ENCODE measurements at regions not wholly inside any gene's neighbourhood (a gene's known extent, or its start where the extent isn't known, plus 50 kb on each side); places are given as distances from the start of the nearest gene placed in this dataset.
"Not testable (repeated sequence)": the region's sequence is repeated elsewhere in the genome, so short reads cannot be mapped to it uniquely, and the experiment has no call there.

GRCh38 chr22:49014227-49015201, 813.2 kb downstream of the BRD1 start:
- no peak for DNase-seq

- no peak for DNase-seq
These were observed 814.0 kb downstream of the BRD1 start for GRCh38 chr22:49013707-49014106.

- DNase-seq = no peak
These were observed 814.8 kb downstream of the BRD1 start for GRCh38 chr22:49012712-49013395.

- DNase-seq = no peak
These were observed 815.7 kb downstream of the BRD1 start for GRCh38 chr22:49011769-49012648.

- DNase-seq = no peak
These were observed 816.3 kb downstream of the BRD1 start for GRCh38 chr22:49011379-49011768.

- no peak for DNase-seq
These were observed 816.8 kb downstream of the BRD1 start for GRCh38 chr22:49010901-49011300.

GRCh38 chr22:49010070-49010863, 817.4 kb downstream of the BRD1 start:
- no peak for DNase-seq

GRCh38 chr22:49009359-49010063, 818.2 kb downstream of the BRD1 start:
- DNase-seq = no peak

GRCh38 chr22:49008682-49009235, 818.9 kb downstream of the BRD1 start:
- DNase-seq = no peak

- no peak for DNase-seq
These were observed 820.5 kb downstream of the BRD1 start for GRCh38 chr22:49007013-49007653.

- no peak for DNase-seq
These were observed 821.3 kb downstream of the BRD1 start for GRCh38 chr22:49006207-49007012.

GRCh38 chr22:49005557-49005956, 822.1 kb downstream of the BRD1 start:
- no peak for DNase-seq

- DNase-seq = no peak
These were observed 822.9 kb downstream of the BRD1 start for GRCh38 chr22:49004484-49005399.

GRCh38 chr22:48997605-48998004, 830.1 kb downstream of the BRD1 start:
- DNase-seq = not testable (repeated sequence)

- no peak for DNase-seq
These were observed 834.0 kb downstream of the BRD1 start for GRCh38 chr22:48993655-48994054.

GRCh38 chr22:48984639-48985038, 843.0 kb downstream of the BRD1 start:
- no peak for DNase-seq

GRCh38 chr22:48982321-48982905, 845.3 kb downstream of the BRD1 start:
- DNase-seq = no peak

GRCh38 chr22:48981371-48982061, 846.2 kb downstream of the BRD1 start:
- no peak for DNase-seq

All from amniotic stem cell (primary cell).